Lower leg skin (tissue), 4 donors: ENCODE measurements at regions not wholly inside any gene's neighbourhood (a gene's known extent, or its start where the extent isn't known, plus 50 kb on each side); places are given as distances from the start of the nearest gene placed in this dataset.

Experiments used
- DNase-seq, 2 donors: peaks; one replicate each; pipeline ENCODE4 v3.0.0-alpha.2; 2019; ENCODE audit warnings: low spot score in 2 of 2
- H3K4me3 ChIP-seq: fragments of 200-600 bp; sonication (generic); 2 replicates; pipeline ENCODE4 v1.5.1; 2017; ENCODE audit warnings: mild to moderate bottlenecking, low read depth; ENCODE audit not compliant: poor library complexity, severe bottlenecking
- POLR2A ChIP-seq, 2 donors: fragments of 450-650 bp; IDR thresholded peaks; one replicate each; pipeline ENCODE4 v1.6.1; 2016 to 2017; ENCODE audit warnings: antibody characterized with exemption in 2 of 2, mild to moderate bottlenecking in 1 of 2, moderate library complexity in 1 of 2
- WGBS, 2 donors: methylation state at CpG; one replicate each; pipeline ENCODE4 v1.1.5; 2018; 5-methylcytosine and 5-hydroxymethylcytosine counted together
- intact Hi-C: fragments of 100-400 bp; cut with DNase I; formaldehyde crosslinking; loops from one replicate; pipeline ENCODE4 v1.15.0; 2023; ENCODE audit warnings: low total_unique reads
- TF ChIP-seq, protein P1 (sequence below), 3 donors: fragments of 450-650 bp; IDR thresholded peaks; one replicate each; pipeline ENCODE4 v1.5.1; 2016; ENCODE audit warnings: antibody characterized with exemption in 3 of 3, mild to moderate bottlenecking in 3 of 3, moderate library complexity in 2 of 3

GRCh38 chr5:130896636-130897035, 268.4 kb downstream of the HINT1 start:
- WGBS, 2 donors = 90 to 95% methylated on average over 2 of the region's 2 CpGs
- TF ChIP-seq, protein P1, sequence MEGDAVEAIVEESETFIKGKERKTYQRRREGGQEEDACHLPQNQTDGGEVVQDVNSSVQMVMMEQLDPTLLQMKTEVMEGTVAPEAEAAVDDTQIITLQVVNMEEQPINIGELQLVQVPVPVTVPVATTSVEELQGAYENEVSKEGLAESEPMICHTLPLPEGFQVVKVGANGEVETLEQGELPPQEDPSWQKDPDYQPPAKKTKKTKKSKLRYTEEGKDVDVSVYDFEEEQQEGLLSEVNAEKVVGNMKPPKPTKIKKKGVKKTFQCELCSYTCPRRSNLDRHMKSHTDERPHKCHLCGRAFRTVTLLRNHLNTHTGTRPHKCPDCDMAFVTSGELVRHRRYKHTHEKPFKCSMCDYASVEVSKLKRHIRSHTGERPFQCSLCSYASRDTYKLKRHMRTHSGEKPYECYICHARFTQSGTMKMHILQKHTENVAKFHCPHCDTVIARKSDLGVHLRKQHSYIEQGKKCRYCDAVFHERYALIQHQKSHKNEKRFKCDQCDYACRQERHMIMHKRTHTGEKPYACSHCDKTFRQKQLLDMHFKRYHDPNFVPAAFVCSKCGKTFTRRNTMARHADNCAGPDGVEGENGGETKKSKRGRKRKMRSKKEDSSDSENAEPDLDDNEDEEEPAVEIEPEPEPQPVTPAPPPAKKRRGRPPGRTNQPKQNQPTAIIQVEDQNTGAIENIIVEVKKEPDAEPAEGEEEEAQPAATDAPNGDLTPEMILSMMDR (IDR thresholded peaks at IDR 0.05) = no peak
- no peak for TF ChIP-seq POLR2A (IDR thresholded peaks at IDR 0.05)
- intact Hi-C loops = no loop called here
- H3K4me3 ChIP-seq = no peak overlapping the region
- no peak for DNase-seq

DNA sequence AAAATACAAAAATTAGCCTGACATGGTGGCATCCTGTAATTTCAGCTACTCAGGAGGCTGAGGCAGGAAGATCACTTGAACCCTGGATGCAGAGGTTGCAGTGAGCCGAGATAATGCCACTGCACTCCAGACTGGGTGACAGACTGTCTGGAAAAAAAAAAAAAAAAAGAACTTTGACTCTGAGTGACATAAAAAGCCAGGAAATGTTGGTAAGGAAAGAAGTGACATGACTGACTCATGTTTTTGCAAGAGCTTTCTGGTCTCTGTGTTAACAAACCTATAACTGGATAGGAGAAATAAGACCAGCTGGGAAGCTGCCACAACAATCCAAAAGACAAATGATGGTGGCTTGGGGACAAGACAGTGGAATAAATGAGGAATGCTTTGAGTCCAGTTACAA, 272.1 kb downstream of the HINT1 start:
- 68 to 78% methylated on average over 1 of the region's 1 CpG for WGBS, 2 donors
- TF ChIP-seq, protein P1 (IDR thresholded peaks at IDR 0.05) = no peak
- TF ChIP-seq POLR2A (IDR thresholded peaks at IDR 0.05) = no peak
- intact Hi-C loops = no loop called here
- no peak for DNase-seq
- H3K4me3 ChIP-seq = no peak overlapping the region

- no peak for TF ChIP-seq POLR2A (IDR thresholded peaks at IDR 0.05)
- TF ChIP-seq, protein P1 (IDR thresholded peaks at IDR 0.05) = no peak
- WGBS, 2 donors = 89 to 93% methylated on average over 2 of the region's 2 CpGs
- no peak for DNase-seq
- no peak overlapping the region for H3K4me3 ChIP-seq
- intact Hi-C loops = no loop called here
Observed at GRCh38 chr5:130890610-130891009, 274.4 kb downstream of the HINT1 start.

- H3K4me3 ChIP-seq = no peak overlapping the region
- no peak for DNase-seq
- no peak for TF ChIP-seq POLR2A (IDR thresholded peaks at IDR 0.05)
- TF ChIP-seq, protein P1 (IDR thresholded peaks at IDR 0.05) = no peak
- intact Hi-C loops = no loop called here
- WGBS, 2 donors = 58 to 60% methylated on average over 3 of the region's 3 CpGs
Observed at GRCh38 chr5:130885691-130886090, 279.4 kb downstream of the HINT1 start.

- TF ChIP-seq, protein P1 (IDR thresholded peaks at IDR 0.05) = no peak
- TF ChIP-seq POLR2A (IDR thresholded peaks at IDR 0.05) = no peak
- DNase-seq = no peak
- intact Hi-C loops = no loop called here
- no peak overlapping the region for H3K4me3 ChIP-seq
- 69 to 72% methylated on average over 3 of the region's 3 CpGs for WGBS, 2 donors
Observed at GRCh38 chr5:130885027-130885426, 280.0 kb downstream of the HINT1 start.

- no peak for DNase-seq
- no peak overlapping the region for H3K4me3 ChIP-seq
- intact Hi-C loops = no loop called here
- TF ChIP-seq, protein P1 (IDR thresholded peaks at IDR 0.05) = no peak
- TF ChIP-seq POLR2A (IDR thresholded peaks at IDR 0.05) = no peak
- WGBS, 2 donors = 63 to 75% methylated on average over 2 of the region's 2 CpGs
Observed at GRCh38 chr5:130884023-130884422, 281.0 kb downstream of the HINT1 start.
